Urinary bladder (tissue), 3 donors: ENCODE measurements at regions not wholly inside any gene's neighbourhood (a gene's known extent, or its start where the extent isn't known, plus 50 kb on each side); places are given as distances from the start of the nearest gene placed in this dataset.
"Not testable (repeated sequence)": the region's sequence is repeated elsewhere in the genome, so short reads cannot be mapped to it uniquely, and the experiment has no call there.

Experiments used
- DNase-seq: peaks from one replicate; pipeline ENCODE4 v3.0.0-alpha.2; 2015; ENCODE audit errors: extremely low spot score
- H3K27ac ChIP-seq: one replicate; pipeline ENCODE4 v1.5.1; 2013; ENCODE audit warnings: low read depth, mild to moderate bottlenecking, moderate library complexity
- H3K36me3 ChIP-seq: one replicate; pipeline ENCODE4 v1.6.1; 2013; ENCODE audit warnings: mild to moderate bottlenecking, moderate library complexity; ENCODE audit not compliant: insufficient read depth
- H3K4me1 ChIP-seq: one replicate; pipeline ENCODE4 v1.6.1; 2013; ENCODE audit warnings: mild to moderate bottlenecking, moderate library complexity; ENCODE audit not compliant: insufficient read depth
- H3K4me3 ChIP-seq: one replicate; pipeline ENCODE4 v1.5.1; 2013; ENCODE audit warnings: low read depth, low read length
- WGBS: extraction: QIAGEN DNeasy Blood & Tissue Kit; methylation state at CpG from one replicate; pipeline ENCODE4 v1.1.7; 2013; 5-methylcytosine and 5-hydroxymethylcytosine counted together
- donor health status: healthy with polysubstance abuse.
- donor health status: healthy.

DNA sequence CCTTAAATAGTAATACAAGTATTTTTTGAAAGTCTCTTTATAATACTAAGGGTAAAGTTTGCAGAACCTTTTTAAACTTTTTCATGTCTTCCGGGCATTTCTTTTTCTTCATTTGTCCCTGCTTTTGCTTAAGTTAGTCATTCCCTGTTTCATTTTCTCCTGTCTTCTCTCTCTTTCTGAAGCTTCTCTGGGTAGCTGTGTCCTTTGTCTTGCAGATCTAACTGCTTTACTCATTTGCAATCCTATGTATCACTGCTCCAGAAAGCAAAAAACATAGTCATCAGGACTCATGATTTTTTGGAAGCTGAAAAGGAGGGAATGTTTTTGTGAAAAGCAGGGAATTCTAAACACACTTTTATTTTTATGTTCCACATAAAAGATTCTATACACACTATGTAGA lies 301.7 kb downstream of the MRPS30 start:
- H3K36me3 ChIP-seq, result no peaks in the 10 kb centered on the region
- 61% methylated on average over 1 of the region's 1 CpG for WGBS
- no peak overlapping the region for H3K27ac ChIP-seq
- no peaks in the 10 kb centered on the region for H3K4me1 ChIP-seq
- DNase-seq, result no peak
- no peak overlapping the region for H3K4me3 ChIP-seq

DNA sequence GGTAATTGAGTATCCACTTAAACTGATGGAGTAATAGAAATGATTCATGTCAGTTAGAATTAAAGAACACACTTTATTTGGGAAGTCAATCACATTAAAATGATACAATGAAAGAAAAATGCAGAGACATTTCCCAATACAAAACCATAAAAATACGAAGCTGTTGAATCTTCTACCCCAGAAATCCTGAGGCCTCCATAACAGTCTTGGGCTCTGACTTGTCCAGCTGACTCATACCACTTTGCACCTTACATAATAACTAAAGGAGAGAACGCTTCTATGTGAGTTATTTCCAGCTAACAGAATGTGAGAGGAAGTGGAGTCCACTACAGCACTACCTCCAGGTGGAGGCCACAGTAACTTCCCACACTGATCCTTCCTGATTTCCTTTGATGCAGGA lies 305.0 kb downstream of the MRPS30 start:
- Histone ChIP-seq H3K4me3 (no peak overlapping the region), H3K4me1 (no peaks in the 10 kb centered on the region), H3K27ac (no peak overlapping the region), H3K36me3 (no peaks in the 10 kb centered on the region)
- DNase-seq, result no peak
- WGBS, result 56% methylated on average over 2 of the region's 2 CpGs

DNA sequence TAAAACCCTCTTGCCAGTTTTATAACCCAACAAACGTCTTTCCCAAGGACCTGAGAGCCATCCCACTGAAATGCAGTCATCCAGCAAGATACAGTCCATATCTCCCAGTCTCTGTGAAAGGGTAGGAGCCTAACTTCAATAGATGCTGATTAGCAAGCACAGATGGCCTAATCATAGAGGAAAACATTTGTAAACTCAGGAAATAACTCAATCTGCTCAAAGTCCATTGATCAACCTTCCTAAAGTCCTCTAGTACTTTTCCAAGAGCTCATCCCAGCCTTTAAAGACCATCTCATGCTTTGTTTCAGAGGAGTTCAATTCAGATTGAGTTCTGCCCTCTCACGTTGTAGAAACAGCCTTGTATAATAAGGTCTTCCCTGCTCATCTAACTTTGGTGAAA lies 324.2 kb downstream of the MRPS30 start:
- Histone ChIP-seq H3K4me1 (no peaks in the 10 kb centered on the region), H3K4me3 (no peak overlapping the region), H3K36me3 (no peaks in the 10 kb centered on the region), H3K27ac (no peak overlapping the region)
- no peak for DNase-seq
- 40% methylated on average over 2 of the region's 2 CpGs for WGBS

DNA sequence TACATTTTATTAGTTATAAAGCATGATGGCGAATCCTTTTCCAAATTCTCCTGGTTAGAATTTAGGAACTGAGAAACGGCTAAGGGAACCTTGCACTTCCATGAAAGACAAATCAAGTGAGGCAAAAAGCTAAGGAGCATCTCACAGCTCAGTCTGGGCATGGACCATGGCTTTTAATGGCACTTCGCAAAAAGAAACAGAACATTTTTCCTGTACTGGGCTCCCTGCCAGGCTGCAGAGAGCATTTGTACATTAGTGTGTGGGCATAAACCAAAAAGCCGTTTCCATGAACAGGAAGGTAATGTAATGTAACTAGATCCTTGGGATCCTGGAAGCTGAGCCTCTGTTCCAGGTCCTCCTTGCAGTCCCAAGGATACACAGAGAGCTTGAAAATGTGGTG lies 354.2 kb downstream of the MRPS30 start:
- H3K27ac ChIP-seq, result no peak overlapping the region
- no peak overlapping the region for H3K4me3 ChIP-seq
- no peak for DNase-seq
- no peaks in the 10 kb centered on the region for H3K36me3 ChIP-seq
- no peaks in the 10 kb centered on the region for H3K4me1 ChIP-seq
- 51% methylated on average over 4 of the region's 4 CpGs for WGBS

DNA sequence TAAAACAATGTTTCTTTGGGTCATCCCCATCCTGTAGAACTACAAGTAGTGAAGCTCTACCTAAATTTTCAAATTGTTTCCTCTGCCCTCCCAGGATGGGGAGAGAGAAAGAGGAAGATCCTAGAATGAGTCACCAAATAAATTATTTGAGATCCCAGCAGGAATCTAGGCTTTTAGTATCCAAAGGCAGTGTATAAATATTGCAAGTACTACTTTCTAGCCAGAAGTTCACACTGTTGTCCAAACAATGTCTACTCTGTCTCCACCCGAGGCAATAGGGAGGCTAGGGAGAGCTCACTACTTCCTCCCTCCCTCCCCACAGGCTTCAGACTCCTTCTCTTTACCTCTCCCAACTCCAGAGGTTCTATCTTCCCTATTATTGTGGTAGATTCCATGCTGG lies 362.8 kb downstream of the MRPS30 start:
- 32% methylated on average over 1 of the region's 1 CpG for WGBS

DNA sequence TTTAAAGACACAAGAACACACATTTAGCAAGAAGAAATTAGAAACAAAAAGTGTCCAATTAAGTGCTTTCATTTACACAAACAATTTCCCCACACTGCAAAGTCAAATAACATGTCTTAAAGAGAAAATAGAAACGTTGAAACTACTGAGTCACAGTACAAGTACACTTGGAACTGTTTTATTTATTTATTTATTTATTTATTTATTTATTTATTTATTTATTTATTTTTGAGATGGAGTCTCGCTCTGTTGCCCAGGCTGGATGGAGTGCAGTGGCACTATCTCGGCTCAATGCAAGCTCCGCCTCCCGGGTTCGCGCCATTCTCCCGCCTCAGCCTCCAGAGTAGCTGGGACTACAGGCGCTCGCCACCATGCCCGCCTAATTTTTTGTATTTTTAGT lies 363.9 kb downstream of the MRPS30 start:
- H3K4me3 ChIP-seq, H3K4me1 ChIP-seq, DNase-seq, H3K36me3 ChIP-seq, H3K27ac ChIP-seq: not testable (repeated sequence)
- 94% methylated on average over 11 of the region's 11 CpGs for WGBS

More for the DNA sequence above, 362.8 kb downstream of the MRPS30 start:
- Histone ChIP-seq H3K4me3 (no peak overlapping the region), H3K4me1 (no peaks in the 10 kb centered on the region), H3K36me3 (no peaks in the 10 kb centered on the region), H3K27ac (no peak overlapping the region)
- no peak for DNase-seq

DNA sequence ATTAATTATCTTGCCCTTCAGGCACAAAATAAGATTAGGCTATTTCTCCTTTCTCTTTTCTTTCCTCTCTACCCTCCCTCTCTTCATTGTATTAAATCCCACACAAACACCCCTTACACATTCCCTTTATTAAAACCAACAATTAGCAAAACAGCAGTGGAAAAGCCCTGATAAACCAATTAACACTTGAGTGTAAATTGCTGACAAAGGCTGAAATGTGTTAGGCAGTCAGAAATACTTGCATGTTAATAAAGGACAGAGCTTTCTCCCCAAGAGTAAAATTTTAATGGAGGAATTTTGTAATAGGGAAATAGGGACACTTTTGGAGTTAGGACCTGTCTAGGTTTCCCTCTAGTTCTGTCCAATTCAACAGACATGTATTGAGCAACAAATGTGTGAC lies 370.9 kb downstream of the MRPS30 start:
- no peak for DNase-seq
- H3K36me3 ChIP-seq, result no peaks in the 10 kb centered on the region

DNA sequence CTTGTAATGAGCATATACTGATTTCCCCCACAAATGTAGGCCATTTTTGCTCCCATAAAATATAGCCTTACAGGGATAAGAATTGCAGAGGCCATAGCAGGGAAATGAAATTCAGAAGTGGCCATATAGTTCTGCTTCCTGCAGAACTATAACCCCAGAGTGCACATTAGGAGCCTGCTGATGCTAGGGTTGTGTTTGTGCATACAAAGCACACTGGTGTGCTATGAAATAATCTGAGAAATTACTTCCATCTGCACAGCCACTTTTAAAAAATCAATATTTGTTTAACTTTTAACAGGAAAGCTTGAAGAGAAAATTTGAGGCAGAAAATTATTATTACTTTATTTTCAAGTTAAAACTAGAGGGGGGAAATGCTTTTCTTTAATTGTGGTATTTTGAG lies 380.3 kb downstream of the MRPS30 start:
- Histone ChIP-seq H3K4me1 (no peaks in the 10 kb centered on the region), H3K36me3 (no peaks in the 10 kb centered on the region), H3K27ac (no peak overlapping the region), H3K4me3 (no peak overlapping the region)
- no peak for DNase-seq

More for the DNA sequence above, 370.9 kb downstream of the MRPS30 start:
- Histone ChIP-seq H3K4me3 (no peak overlapping the region), H3K4me1 (no peaks in the 10 kb centered on the region), H3K27ac (no peak overlapping the region)

DNA sequence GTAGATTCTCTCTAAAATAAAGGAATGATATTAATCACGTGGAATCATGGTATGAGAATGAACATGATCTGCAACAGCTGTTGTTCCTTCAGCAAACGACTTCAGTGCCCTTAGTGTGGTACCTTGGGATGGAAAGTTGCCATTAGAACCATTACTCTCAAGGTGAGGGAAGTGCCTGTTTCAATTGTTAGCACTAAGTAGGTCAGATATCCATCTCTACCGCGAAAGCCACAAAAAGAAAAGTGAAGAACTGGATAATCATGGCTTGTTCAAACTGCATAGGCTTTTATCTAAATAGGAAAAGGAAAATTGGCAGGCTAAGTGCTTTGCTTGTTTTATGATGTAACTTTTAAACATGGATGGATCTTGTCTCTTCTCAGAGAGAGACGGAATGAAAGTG lies 380.7 kb downstream of the MRPS30 start:
- DNase-seq, result no peak
- Histone ChIP-seq H3K36me3 (no peaks in the 10 kb centered on the region), H3K4me1 (no peaks in the 10 kb centered on the region), H3K27ac (no peak overlapping the region), H3K4me3 (no peak overlapping the region)
- WGBS, result 34% methylated on average over 5 of the region's 5 CpGs

DNA sequence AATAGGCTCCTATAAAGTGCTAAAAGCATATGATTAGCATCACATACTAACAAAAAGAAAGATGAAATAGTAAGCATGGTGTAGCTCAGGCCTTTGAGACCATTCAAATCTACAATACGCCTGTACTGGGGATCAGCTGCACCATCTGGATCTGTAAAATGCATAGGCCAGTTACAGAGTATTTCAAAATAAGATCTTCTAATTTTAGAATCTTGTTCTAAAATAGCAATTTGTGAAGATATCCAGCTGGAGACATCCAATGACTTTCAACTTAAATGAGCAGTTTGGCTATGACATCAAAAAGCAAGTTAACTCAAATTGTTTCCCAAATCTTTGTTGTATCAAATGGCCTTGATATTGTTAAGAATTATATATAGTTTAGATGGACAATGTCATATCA lies 386.3 kb downstream of the MRPS30 start:
- no peak for DNase-seq
- H3K4me3 ChIP-seq, result no peak overlapping the region
- no peaks in the 10 kb centered on the region for H3K4me1 ChIP-seq
- no peaks in the 10 kb centered on the region for H3K36me3 ChIP-seq
- no peak overlapping the region for H3K27ac ChIP-seq
- WGBS, result 72% methylated on average over 1 of the region's 1 CpG
